ENCODE measurements at regions not wholly inside any gene's neighbourhood (a gene's known extent, or its start where the extent isn't known, plus 50 kb on each side); places are given as distances from the start of the nearest gene placed in this dataset.

DNA sequence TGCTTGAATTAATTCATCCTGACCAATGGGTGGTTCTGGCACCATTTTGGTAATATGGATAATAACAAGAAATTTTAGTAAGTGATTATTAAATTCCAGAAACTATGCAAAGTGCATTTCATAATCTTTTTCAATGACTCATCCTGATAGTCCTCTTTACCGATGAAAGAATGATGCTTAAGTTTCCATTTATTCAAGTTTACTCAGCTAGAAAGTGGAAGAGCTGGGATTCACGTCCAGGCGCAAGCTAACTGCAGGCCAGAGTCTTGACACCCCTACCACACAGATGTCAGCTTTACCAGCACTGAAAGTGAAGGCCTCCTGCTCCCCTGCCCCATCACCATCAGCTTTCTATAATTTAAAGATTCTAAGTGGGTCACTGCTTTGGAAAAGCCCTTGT lies 493.5 kb upstream of the WWC1 start:
- no peak overlapping the region for H2AFZ ChIP-seq (ENCODE audit: insufficient read depth, low read depth, low read length, poor library complexity, severe bottlenecking)

DNA sequence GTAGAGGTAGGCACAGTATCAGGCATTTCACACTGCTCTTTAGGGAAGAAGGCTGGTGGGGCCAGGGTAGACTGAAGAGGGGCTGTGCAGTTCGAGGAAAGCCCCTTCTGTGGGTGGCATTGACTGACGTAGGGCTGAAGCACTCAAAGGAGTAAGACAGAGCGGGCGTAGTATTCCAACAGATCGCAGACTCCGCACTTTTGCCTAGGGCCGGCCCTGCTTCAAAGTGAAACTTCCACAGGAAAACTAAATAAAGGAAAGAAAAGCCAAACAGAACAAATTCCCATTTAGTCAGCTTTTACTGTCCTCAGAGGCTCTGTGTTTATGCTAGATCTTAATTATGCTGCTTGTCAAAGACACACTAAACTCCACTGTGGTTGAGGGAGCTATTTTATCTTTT lies 493.0 kb upstream of the WWC1 start:
- 85% methylated on average over 6 of the region's 7 CpGs for WGBS (ENCODE audit: insufficient coverage)
- Mint-ChIP-seq H3K4me3 (no peak overlapping the region), H3K27me3 (no peaks in the 10 kb centered on the region), H3K27ac (no peak overlapping the region), H3K4me1 (no peaks in the 10 kb centered on the region), H3K9me3 (ENCODE audit: insufficient read depth) (no peaks in the 10 kb centered on the region)
- ATAC-seq (ENCODE audit: low read depth) (no peak), DNase-seq (no peak)
- no peaks in the 10 kb centered on the region for H4K20me1 ChIP-seq (ENCODE audit: control insufficient read depth, insufficient read depth, low read length, poor library complexity, severe bottlenecking)
- TF ChIP-seq, protein P1, sequence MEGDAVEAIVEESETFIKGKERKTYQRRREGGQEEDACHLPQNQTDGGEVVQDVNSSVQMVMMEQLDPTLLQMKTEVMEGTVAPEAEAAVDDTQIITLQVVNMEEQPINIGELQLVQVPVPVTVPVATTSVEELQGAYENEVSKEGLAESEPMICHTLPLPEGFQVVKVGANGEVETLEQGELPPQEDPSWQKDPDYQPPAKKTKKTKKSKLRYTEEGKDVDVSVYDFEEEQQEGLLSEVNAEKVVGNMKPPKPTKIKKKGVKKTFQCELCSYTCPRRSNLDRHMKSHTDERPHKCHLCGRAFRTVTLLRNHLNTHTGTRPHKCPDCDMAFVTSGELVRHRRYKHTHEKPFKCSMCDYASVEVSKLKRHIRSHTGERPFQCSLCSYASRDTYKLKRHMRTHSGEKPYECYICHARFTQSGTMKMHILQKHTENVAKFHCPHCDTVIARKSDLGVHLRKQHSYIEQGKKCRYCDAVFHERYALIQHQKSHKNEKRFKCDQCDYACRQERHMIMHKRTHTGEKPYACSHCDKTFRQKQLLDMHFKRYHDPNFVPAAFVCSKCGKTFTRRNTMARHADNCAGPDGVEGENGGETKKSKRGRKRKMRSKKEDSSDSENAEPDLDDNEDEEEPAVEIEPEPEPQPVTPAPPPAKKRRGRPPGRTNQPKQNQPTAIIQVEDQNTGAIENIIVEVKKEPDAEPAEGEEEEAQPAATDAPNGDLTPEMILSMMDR (IDR thresholded peaks at IDR 0.05) = no peak
- TF ChIP-seq EZH2 (IDR thresholded peaks at IDR 0.05; ENCODE audit: borderline replicate concordance, insufficient read depth, low read depth, low read length, poor library complexity, severe bottlenecking) = no peak
- no peak overlapping the region for H3K27ac ChIP-seq (ENCODE audit: low read length in 2 of 2)
- no peak overlapping the region for H3K9ac ChIP-seq (ENCODE audit: low read length)
- H3K4me1 ChIP-seq (ENCODE audit: control insufficient read depth in 2 of 2, insufficient read depth in 2 of 2, low read length in 2 of 2) = no peaks in the 10 kb centered on the region
- H3K4me2 ChIP-seq (replicated peaks; ENCODE audit: low read depth, low read length, poor library complexity, severe bottlenecking) = no peak overlapping the region
- intact Hi-C loops (cut with micrococcal nuclease) = no loop called here
- CTCF ChIA-PET = no interaction called here
- no peaks in the 10 kb centered on the region for H3K79me2 ChIP-seq (ENCODE audit: control insufficient read depth, insufficient read depth, low read length)
- H3K9me3 ChIP-seq (ENCODE audit: control extremely low read depth in 1 of 3, control insufficient read depth in 2 of 3, insufficient read depth in 1 of 3, low read length in 2 of 3) = no peaks in the 10 kb centered on the region
- POLR2A ChIA-PET = no interaction called here
- no peak overlapping the region for H3K4me3 ChIP-seq (ENCODE audit: control extremely low read depth in 1 of 5, extremely low read depth in 1 of 5, insufficient read depth in 1 of 5, low read depth in 2 of 5, low read length in 4 of 5)
- no peak overlapping the region for H2AFZ ChIP-seq (ENCODE audit: insufficient read depth, low read depth, low read length, poor library complexity, severe bottlenecking)
- H3K36me3 ChIP-seq (replicated peaks in 1 of 2; ENCODE audit: control extremely low read depth in 1 of 2, control insufficient read depth in 1 of 2, extremely low read depth in 1 of 2, insufficient read depth in 2 of 2, low read length in 1 of 2) = no peaks in the 10 kb centered on the region
- H3K27me3 ChIP-seq (replicated peaks in 1 of 4; ENCODE audit: control extremely low read depth in 1 of 4, control insufficient read depth in 3 of 4, insufficient read depth in 4 of 4, low read length in 3 of 4) = no peaks in the 10 kb centered on the region

More for the DNA sequence above, 493.5 kb upstream of the WWC1 start:
- CTCF ChIA-PET = no interaction called here
- H3K27me3 Mint-ChIP-seq = no peaks in the 10 kb centered on the region
- H3K27me3 ChIP-seq (replicated peaks in 1 of 4; ENCODE audit: control extremely low read depth in 1 of 4, control insufficient read depth in 3 of 4, insufficient read depth in 4 of 4, low read length in 3 of 4) = no peaks in the 10 kb centered on the region
- no peaks in the 10 kb centered on the region for H3K4me1 Mint-ChIP-seq
- no peak overlapping the region for H3K4me2 ChIP-seq (replicated peaks; ENCODE audit: low read depth, low read length, poor library complexity, severe bottlenecking)
- TF ChIP-seq, protein P1 (IDR thresholded peaks at IDR 0.05) = no peak
- no peak for TF ChIP-seq EZH2 (IDR thresholded peaks at IDR 0.05; ENCODE audit: borderline replicate concordance, insufficient read depth, low read depth, low read length, poor library complexity, severe bottlenecking)
- H3K4me1 ChIP-seq (ENCODE audit: control insufficient read depth in 2 of 2, insufficient read depth in 2 of 2, low read length in 2 of 2) = no peaks in the 10 kb centered on the region
- H3K9me3 Mint-ChIP-seq (ENCODE audit: insufficient read depth) = no peaks in the 10 kb centered on the region
- H3K27ac ChIP-seq (ENCODE audit: low read length in 2 of 2) = no peak overlapping the region
- WGBS (ENCODE audit: insufficient coverage) = 70% methylated on average over 2 of the region's 3 CpGs
- H4K20me1 ChIP-seq (ENCODE audit: control insufficient read depth, insufficient read depth, low read length, poor library complexity, severe bottlenecking) = no peaks in the 10 kb centered on the region
- no peaks in the 10 kb centered on the region for H3K79me2 ChIP-seq (ENCODE audit: control insufficient read depth, insufficient read depth, low read length)
- H3K36me3 ChIP-seq (replicated peaks in 1 of 2; ENCODE audit: control extremely low read depth in 1 of 2, control insufficient read depth in 1 of 2, extremely low read depth in 1 of 2, insufficient read depth in 2 of 2, low read length in 1 of 2) = no peaks in the 10 kb centered on the region
- no peak overlapping the region for H3K27ac Mint-ChIP-seq
- DNase-seq (no peak), ATAC-seq (ENCODE audit: low read depth) (no peak)
- no peak overlapping the region for H3K4me3 Mint-ChIP-seq
- intact Hi-C loops (cut with micrococcal nuclease) = no loop called here
- POLR2A ChIA-PET = no interaction called here
- no peak overlapping the region for H3K9ac ChIP-seq (ENCODE audit: low read length)
- no peaks in the 10 kb centered on the region for H3K9me3 ChIP-seq (ENCODE audit: control extremely low read depth in 1 of 3, control insufficient read depth in 2 of 3, insufficient read depth in 1 of 3, low read length in 2 of 3)
- H3K4me3 ChIP-seq (ENCODE audit: control extremely low read depth in 1 of 5, extremely low read depth in 1 of 5, insufficient read depth in 1 of 5, low read depth in 2 of 5, low read length in 4 of 5) = no peak overlapping the region
